ENCODE measurements at regions not wholly inside any gene's neighbourhood (a gene's known extent, or its start where the extent isn't known, plus 50 kb on each side); places are given as distances from the start of the nearest gene placed in this dataset.

- no peak for TF ChIP-seq EZH2phosphoT487 (IDR thresholded peaks at IDR 0.05; ENCODE audit: low read depth, severe bottlenecking, unreplicated experiment)
- no peak for TF ChIP-seq CTCF (IDR thresholded peaks at IDR 0.05; ENCODE audit: poor library complexity)
- 87% methylated on average over 2 of the region's 2 CpGs for WGBS (ENCODE audit: low lambda C conversion rate, missing lambda C conversion rate)
- Histone ChIP-seq H2AFZ (no peak overlapping the region), H3K4me3 (no peak overlapping the region), H3K27me3 (no peaks in the 10 kb centered on the region), H4K20me1 (ENCODE audit: insufficient read depth, poor library complexity, severe bottlenecking) (no peaks in the 10 kb centered on the region), H3K4me2 (no peak overlapping the region), H3K79me2 (no peaks in the 10 kb centered on the region), H3K9me3 (ENCODE audit: low read depth) (no peaks in the 10 kb centered on the region), H3K36me3 (replicated peaks; ENCODE audit: insufficient read depth, low read depth) (no peaks in the 10 kb centered on the region), H3K4me1 (ENCODE audit: insufficient read depth) (no peaks in the 10 kb centered on the region), H3K27ac (no peak overlapping the region), H3K9me2 (replicated peaks; ENCODE audit: insufficient read depth) (no peaks in the 10 kb centered on the region)
- DNase-seq (ENCODE audit: low spot score), result no peak
Measured at GRCh38 chr5:112685931-112686330, 51.8 kb upstream of the APC start.

GRCh38 chr5:112686675-112687074 lies 51.0 kb upstream of the APC start:
- Histone ChIP-seq H4K20me1 (ENCODE audit: insufficient read depth, poor library complexity, severe bottlenecking) (no peaks in the 10 kb centered on the region), H3K4me1 (ENCODE audit: insufficient read depth) (no peaks in the 10 kb centered on the region), H3K9me3 (ENCODE audit: low read depth) (no peaks in the 10 kb centered on the region), H2AFZ (no peak overlapping the region), H3K4me3 (no peak overlapping the region), H3K27me3 (no peaks in the 10 kb centered on the region), H3K27ac (no peak overlapping the region), H3K36me3 (replicated peaks; ENCODE audit: insufficient read depth, low read depth) (no peaks in the 10 kb centered on the region), H3K4me2 (no peak overlapping the region), H3K79me2 (no peaks in the 10 kb centered on the region), H3K9me2 (replicated peaks; ENCODE audit: insufficient read depth) (no peaks in the 10 kb centered on the region)
- 92% methylated on average over 2 of the region's 2 CpGs for WGBS (ENCODE audit: low lambda C conversion rate, missing lambda C conversion rate)
- TF ChIP-seq CTCF (IDR thresholded peaks at IDR 0.05; ENCODE audit: poor library complexity) (no peak), EZH2phosphoT487 (IDR thresholded peaks at IDR 0.05; ENCODE audit: low read depth, severe bottlenecking, unreplicated experiment) (no peak), EZH2 (IDR thresholded peaks at IDR 0.05; ENCODE audit: borderline replicate concordance) (no peak)
- no peak for DNase-seq (ENCODE audit: low spot score)

GRCh38 chr5:112687306-112687705 lies 50.4 kb upstream of the APC start:
- Histone ChIP-seq H3K36me3 (replicated peaks; ENCODE audit: insufficient read depth, low read depth) (no peaks in the 10 kb centered on the region), H4K20me1 (ENCODE audit: insufficient read depth, poor library complexity, severe bottlenecking) (no peaks in the 10 kb centered on the region), H3K9me3 (ENCODE audit: low read depth) (no peaks in the 10 kb centered on the region), H3K27ac (no peak overlapping the region), H3K9me2 (replicated peaks; ENCODE audit: insufficient read depth) (no peaks in the 10 kb centered on the region), H3K79me2 (no peaks in the 10 kb centered on the region), H2AFZ (no peak overlapping the region), H3K4me2 (no peak overlapping the region), H3K4me3 (no peak overlapping the region), H3K27me3 (no peaks in the 10 kb centered on the region), H3K4me1 (ENCODE audit: insufficient read depth) (no peaks in the 10 kb centered on the region)
- TF ChIP-seq EZH2 (IDR thresholded peaks at IDR 0.05; ENCODE audit: borderline replicate concordance), result no peak
- no peak for TF ChIP-seq CTCF (IDR thresholded peaks at IDR 0.05; ENCODE audit: poor library complexity)
- TF ChIP-seq EZH2phosphoT487 (IDR thresholded peaks at IDR 0.05; ENCODE audit: low read depth, severe bottlenecking, unreplicated experiment), result no peak
- no peak for DNase-seq (ENCODE audit: low spot score)
